ENCODE measurements at regions not wholly inside any gene's neighbourhood (a gene's known extent, or its start where the extent isn't known, plus 50 kb on each side); places are given as distances from the start of the nearest gene placed in this dataset.
"Not testable (repeated sequence)": the region's sequence is repeated elsewhere in the genome, so short reads cannot be mapped to it uniquely, and the experiment has no call there.

GRCh38 chr6:141877275-141877983 lies 255.3 kb upstream of the GJE1 start:
- H3K27me3 Mint-ChIP-seq, result peaks cover 2% of the 10 kb centered on the region
- peaks cover 4% of the 10 kb centered on the region for H3K9me3 Mint-ChIP-seq (ENCODE audit: low read depth)
- H3K4me3 Mint-ChIP-seq, result no peak overlapping the region

DNA sequence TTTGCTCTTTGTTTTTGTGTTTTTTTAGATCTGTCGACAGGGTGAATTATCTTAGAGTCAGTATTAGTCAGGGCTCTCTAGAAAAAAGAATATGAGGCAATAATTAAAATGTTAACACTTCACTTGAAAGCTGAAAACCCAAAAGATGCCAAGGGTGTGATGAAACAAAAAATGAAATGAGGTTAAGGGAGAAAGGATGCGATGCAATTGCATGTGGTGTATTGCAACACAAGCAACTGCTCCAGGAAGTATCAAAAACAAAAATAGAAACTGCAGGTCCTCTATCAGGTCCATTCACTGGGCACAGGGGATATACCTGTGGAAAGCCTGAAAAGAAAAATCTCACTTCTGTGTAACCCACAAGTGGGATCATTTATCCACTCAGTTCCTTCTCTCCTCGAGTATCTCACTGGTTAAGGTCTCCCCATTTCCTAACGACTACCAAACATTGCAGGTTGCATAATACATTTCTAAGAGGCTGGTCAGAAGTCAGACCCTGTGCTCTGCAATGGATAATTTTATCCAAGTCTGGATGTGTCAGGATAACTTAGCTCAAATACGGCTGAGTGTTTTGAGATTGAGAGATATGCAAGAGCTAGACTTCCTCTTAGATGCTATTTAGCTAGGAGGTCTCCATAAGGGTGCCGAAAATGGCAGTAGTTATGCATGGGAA lies 257.7 kb upstream of the GJE1 start:
- Mint-ChIP-seq H3K27ac (no peak overlapping the region), H3K9me3 (ENCODE audit: low read depth) (peaks cover under 1% of the 10 kb centered on the region), H3K27me3 (no peaks in the 10 kb centered on the region), H3K36me3 (peaks cover under 1% of the 10 kb centered on the region), H3K4me3 (no peak overlapping the region), H3K4me1 (ENCODE audit: low read depth) (no peaks in the 10 kb centered on the region)

More at GRCh38 chr6:141877275-141877983, 255.3 kb upstream of the GJE1 start:
- H3K4me1 Mint-ChIP-seq (ENCODE audit: low read depth), result no peaks in the 10 kb centered on the region
- peaks cover 2% of the 10 kb centered on the region for H3K36me3 Mint-ChIP-seq
- H3K27ac Mint-ChIP-seq, result no peak overlapping the region

DNA sequence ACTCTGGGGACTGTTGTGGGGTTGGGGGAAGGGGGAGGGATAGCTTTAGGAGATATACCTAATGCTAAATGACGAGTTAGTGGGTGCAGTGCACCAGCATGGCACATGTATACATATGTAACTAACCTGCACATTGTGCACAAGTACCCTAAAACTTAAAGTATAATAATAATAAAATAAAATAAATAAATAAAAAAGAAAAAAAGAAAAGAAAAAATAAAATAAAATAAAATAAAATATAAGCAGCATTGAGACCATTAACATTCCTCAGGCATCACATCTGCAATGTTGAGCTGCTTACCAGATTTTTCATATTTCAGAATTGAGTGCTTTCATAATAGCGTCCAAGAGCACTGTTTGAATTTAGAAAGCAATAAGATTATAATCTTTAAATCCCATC lies 263.2 kb upstream of the GJE1 start:
- H3K9me3 Mint-ChIP-seq (ENCODE audit: low read depth); H3K27me3 Mint-ChIP-seq; H3K36me3 Mint-ChIP-seq; H3K4me3 Mint-ChIP-seq; H3K27ac Mint-ChIP-seq; H3K4me1 Mint-ChIP-seq (ENCODE audit: low read depth): not testable (repeated sequence)

GRCh38 chr6:141867767-141868166 lies 265.0 kb upstream of the GJE1 start:
- Mint-ChIP-seq H3K27ac (no peak overlapping the region), H3K9me3 (ENCODE audit: low read depth) (no peaks in the 10 kb centered on the region), H3K4me3 (no peak overlapping the region), H3K27me3 (no peaks in the 10 kb centered on the region), H3K4me1 (ENCODE audit: low read depth) (no peaks in the 10 kb centered on the region), H3K36me3 (no peaks in the 10 kb centered on the region)

- Mint-ChIP-seq H3K9me3 (ENCODE audit: low read depth) (no peaks in the 10 kb centered on the region), H3K4me1 (ENCODE audit: low read depth) (no peaks in the 10 kb centered on the region), H3K27ac (no peak overlapping the region), H3K36me3 (no peaks in the 10 kb centered on the region), H3K27me3 (no peaks in the 10 kb centered on the region), H3K4me3 (no peak overlapping the region)
Observed at GRCh38 chr6:141866731-141867497, 265.8 kb upstream of the GJE1 start.

GRCh38 chr6:141851063-141851462 lies 281.7 kb upstream of the GJE1 start:
- Mint-ChIP-seq H3K4me1 (ENCODE audit: low read depth) (peaks cover 43% of the 10 kb centered on the region), H3K36me3 (peaks cover 7% of the 10 kb centered on the region)

DNA sequence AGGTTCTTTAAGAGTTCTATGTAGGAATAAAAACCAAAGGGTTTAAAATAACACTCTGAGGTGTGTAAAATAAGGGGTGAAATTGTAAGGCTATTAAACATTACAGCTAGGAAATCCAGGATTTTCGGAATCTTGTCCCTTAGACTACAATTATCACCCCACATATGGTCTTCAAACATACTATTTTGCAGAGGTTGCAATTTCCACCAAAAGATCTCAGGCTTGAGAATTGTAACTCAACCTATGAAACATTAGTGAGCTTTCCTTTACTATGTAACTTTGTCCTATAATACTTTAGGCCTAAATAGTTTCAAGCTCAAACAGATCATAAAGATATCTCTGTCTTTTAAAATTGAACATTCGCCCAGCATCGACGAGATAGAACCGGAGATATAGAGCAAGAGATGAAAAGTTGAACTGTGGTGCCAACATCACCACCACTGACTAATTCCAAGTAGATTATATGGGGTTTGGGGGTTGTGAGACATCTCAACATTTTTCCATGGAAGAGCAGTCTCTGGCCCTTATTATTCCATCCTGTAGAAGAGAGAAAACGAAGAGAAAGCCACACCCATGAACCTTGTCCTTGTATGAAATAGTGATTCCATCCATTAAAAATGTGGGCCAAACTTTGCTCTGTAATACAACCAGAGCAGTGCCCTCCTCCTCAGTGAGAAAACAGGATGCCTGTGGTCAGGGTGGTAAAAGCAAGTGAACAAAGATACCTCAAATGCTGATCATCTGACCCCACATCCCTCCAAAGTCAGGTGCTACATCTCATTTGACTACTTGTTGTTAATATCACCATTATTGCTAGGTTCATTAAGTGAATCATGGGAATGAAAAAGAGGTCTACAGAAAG lies 284.5 kb upstream of the GJE1 start:
- H3K27ac Mint-ChIP-seq, result peak overlapping the region; percentile 69
- peak overlapping the region; percentile 44 for H3K4me3 Mint-ChIP-seq
- no peaks in the 10 kb centered on the region for H3K9me3 Mint-ChIP-seq (ENCODE audit: low read depth)
- no peaks in the 10 kb centered on the region for H3K27me3 Mint-ChIP-seq
- H3K4me1 Mint-ChIP-seq (ENCODE audit: low read depth), result peaks cover 50% of the 10 kb centered on the region
- peaks cover 4% of the 10 kb centered on the region for H3K36me3 Mint-ChIP-seq

More at GRCh38 chr6:141851063-141851462, 281.7 kb upstream of the GJE1 start:
- Mint-ChIP-seq H3K9me3 (ENCODE audit: low read depth) (peaks cover 5% of the 10 kb centered on the region), H3K27ac (no peak overlapping the region), H3K27me3 (no peaks in the 10 kb centered on the region), H3K4me3 (no peak overlapping the region)

- Mint-ChIP-seq H3K4me1 (ENCODE audit: low read depth) (peaks cover 50% of the 10 kb centered on the region), H3K9me3 (ENCODE audit: low read depth) (no peaks in the 10 kb centered on the region), H3K36me3 (peaks cover 2% of the 10 kb centered on the region), H3K27me3 (no peaks in the 10 kb centered on the region), H3K27ac (no peak overlapping the region), H3K4me3 (no peak overlapping the region)
Observed at GRCh38 chr6:141846639-141847038, 286.1 kb upstream of the GJE1 start.

DNA sequence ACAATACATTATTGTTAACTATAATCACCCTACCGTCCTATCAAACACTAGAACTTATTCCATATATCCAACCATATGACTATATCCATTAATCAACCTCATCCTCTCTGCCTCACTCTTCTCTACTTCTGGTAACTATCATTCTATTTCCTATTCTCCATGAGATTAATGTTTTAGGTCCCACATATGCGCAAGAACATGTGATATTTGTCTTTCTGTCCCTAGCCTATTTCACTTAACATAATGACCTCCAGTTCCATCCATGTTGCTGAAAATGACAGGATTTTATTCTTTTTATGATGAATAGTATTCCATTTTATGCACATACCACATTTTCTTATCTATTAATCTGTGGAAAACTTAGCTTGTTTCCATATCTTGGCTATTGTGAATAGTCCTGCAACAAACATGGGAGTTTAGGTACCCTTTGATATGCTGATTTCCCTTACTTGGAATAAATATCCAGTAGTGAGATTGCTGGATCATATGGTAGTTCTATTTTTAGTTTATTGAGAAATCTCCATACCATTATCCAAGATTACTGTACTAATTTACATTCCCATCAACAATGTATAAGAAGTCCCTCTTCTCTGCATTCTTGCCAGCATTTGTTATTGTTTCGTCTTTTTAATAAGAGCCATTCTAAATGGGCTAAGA lies 289.4 kb upstream of the GJE1 start:
- Mint-ChIP-seq H3K27ac (no peak overlapping the region), H3K4me3 (no peak overlapping the region), H3K9me3 (ENCODE audit: low read depth) (no peaks in the 10 kb centered on the region), H3K36me3 (peaks cover 2% of the 10 kb centered on the region), H3K4me1 (ENCODE audit: low read depth) (peaks cover 29% of the 10 kb centered on the region), H3K27me3 (no peaks in the 10 kb centered on the region)

- Mint-ChIP-seq H3K4me1 (ENCODE audit: low read depth) (no peaks in the 10 kb centered on the region), H3K27me3 (no peaks in the 10 kb centered on the region), H3K36me3 (no peaks in the 10 kb centered on the region), H3K27ac (no peak overlapping the region), H3K9me3 (ENCODE audit: low read depth) (no peaks in the 10 kb centered on the region), H3K4me3 (no peak overlapping the region)
Observed at GRCh38 chr6:141833001-141833655, 299.6 kb upstream of the GJE1 start.

DNA sequence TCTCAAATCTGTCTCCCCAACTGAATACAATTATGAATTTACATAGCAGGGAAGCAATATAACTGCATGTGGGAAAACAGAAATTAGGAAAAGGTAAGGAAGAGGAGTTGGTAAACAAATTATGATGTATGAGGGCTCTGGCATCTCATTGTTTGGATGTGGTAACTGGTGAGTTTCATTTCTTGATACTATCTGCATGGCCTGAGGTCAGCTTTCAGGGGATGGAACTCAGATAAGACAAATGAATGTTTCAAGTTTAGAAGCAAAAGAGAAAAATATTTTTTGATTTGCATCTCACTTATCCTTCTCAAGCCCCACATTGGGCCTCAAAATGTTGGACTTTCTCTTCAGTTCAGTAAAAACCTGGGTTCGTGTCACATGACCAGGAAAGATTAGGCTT lies 302.2 kb upstream of the GJE1 start:
- Mint-ChIP-seq H3K4me3 (no peak overlapping the region), H3K27me3 (no peaks in the 10 kb centered on the region), H3K27ac (no peak overlapping the region), H3K36me3 (no peaks in the 10 kb centered on the region), H3K4me1 (ENCODE audit: low read depth) (no peaks in the 10 kb centered on the region), H3K9me3 (ENCODE audit: low read depth) (no peaks in the 10 kb centered on the region)

DNA sequence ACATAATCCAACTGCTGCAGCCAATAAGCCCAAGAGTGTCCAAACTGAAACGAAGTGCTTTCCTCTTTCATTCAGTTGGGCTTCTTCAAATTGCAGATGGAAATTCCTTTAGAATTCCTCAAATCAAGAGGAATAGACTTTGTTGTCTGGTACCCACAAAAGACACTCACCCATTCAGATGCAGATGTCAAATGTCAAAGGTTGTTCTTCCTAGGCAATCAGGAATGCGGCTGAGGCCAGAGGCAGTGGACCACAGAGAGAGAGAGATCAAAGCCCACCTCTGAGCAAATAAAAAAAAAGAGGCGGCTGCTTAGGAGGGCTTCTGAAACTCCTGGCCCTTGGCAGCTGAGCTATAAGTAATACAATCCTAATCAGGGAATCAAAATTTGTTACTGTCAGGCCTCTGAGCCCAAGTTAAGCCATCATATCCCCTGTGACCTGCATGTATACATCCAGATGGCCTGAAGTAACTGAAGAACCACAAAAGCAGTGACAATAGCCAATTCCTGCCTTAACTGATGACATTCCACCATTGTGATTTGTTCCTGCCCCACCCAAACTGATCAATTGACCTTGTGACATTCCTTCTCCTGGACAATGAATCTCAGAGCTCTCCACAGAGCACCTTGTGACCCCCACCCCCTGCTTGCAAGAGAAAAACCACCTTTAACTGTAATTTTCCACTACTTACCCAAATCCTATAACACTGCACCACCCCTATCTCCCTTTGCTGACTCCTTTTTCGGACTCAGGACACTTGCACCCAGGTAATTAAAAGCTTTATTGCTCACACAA lies 303.0 kb upstream of the GJE1 start:
- Mint-ChIP-seq H3K4me1 (ENCODE audit: low read depth) (no peaks in the 10 kb centered on the region), H3K27ac (no peak overlapping the region), H3K36me3 (peaks cover 2% of the 10 kb centered on the region), H3K27me3 (no peaks in the 10 kb centered on the region), H3K4me3 (no peak overlapping the region), H3K9me3 (ENCODE audit: low read depth) (peaks cover 4% of the 10 kb centered on the region)

GRCh38 chr6:141824350-141824749 lies 308.4 kb upstream of the GJE1 start:
- Mint-ChIP-seq H3K27me3 (no peaks in the 10 kb centered on the region), H3K36me3 (peaks cover 10% of the 10 kb centered on the region), H3K9me3 (ENCODE audit: low read depth) (peaks cover 12% of the 10 kb centered on the region), H3K27ac (no peak overlapping the region), H3K4me1 (ENCODE audit: low read depth) (no peaks in the 10 kb centered on the region), H3K4me3 (no peak overlapping the region)
